PC-3 (cell line): ENCODE measurements at regions not wholly inside any gene's neighbourhood (a gene's known extent, or its start where the extent isn't known, plus 50 kb on each side); places are given as distances from the start of the nearest gene placed in this dataset.

Experiments used
- ATAC-seq: fragments of 200-7000 bp; cut with Tn5 transposase; 2 replicates; pipeline ENCODE4 v1.9.1; 2020; ENCODE audit warnings: mild to moderate bottlenecking, moderate library complexity
- BruUV-seq: library from RNA; stranded (reverse); fragments of 400-500 nt; replicated peaks from 2 replicates; lab custom pipeline; 2021; lab: Mats Ljungman, UMichigan
- CTCF ChIA-PET: fragments of 300-600 bp; sonication (Branson Sonifier 250); formaldehyde crosslinking; loops from one replicate; lab custom pipeline; 2022; ENCODE audit warnings: antibody characterized with exemption; lab: Charles Lee
- POLR2A ChIA-PET: fragments of 300-600 bp; sonication (Branson Sonifier 250); formaldehyde crosslinking; loops from one replicate; lab custom pipeline; 2022; ENCODE audit warnings: antibody characterized with exemption; ENCODE audit not compliant: unreplicated experiment; lab: Charles Lee
- DNase-seq: peaks from one replicate; pipeline ENCODE4 v3.0.0-alpha.2; 2015
- H2AFZ ChIP-seq: fragments of 300-600 bp; sonication (generic); 2 replicates; pipeline ENCODE4 v1.6.0; 2016; ENCODE audit warnings: antibody characterized with exemption, low read length
- H3F3A ChIP-seq: fragments of 300-600 bp; sonication (generic); one replicate; pipeline ENCODE4 v1.6.0; 2017; ENCODE audit warnings: antibody characterized with exemption, low read length, control low read depth, mild to moderate bottlenecking; ENCODE audit not compliant: unreplicated experiment
- H3K27ac ChIP-seq: fragments of 300-600 bp; sonication (generic); 2 replicates; pipeline ENCODE4 v1.5.1; 2016; ENCODE audit warnings: mild to moderate bottlenecking, low read length
- H3K27me3 ChIP-seq: fragments of 300-600 bp; sonication (generic); 2 replicates; pipeline ENCODE4 v1.6.1; 2016; ENCODE audit warnings: low read length, mixed read lengths
- H3K36me3 ChIP-seq: fragments of 300-600 bp; sonication (generic); 2 replicates; pipeline ENCODE4 v1.6.1; 2016; ENCODE audit warnings: low read depth, mixed run types, low read length, mixed read lengths
- H3K4me1 ChIP-seq: fragments of 300-600 bp; sonication (generic); 2 replicates; pipeline ENCODE4 v1.5.1; 2016; ENCODE audit warnings: low read length; ENCODE audit not compliant: insufficient read depth
- H3K4me2 ChIP-seq: fragments of 300-600 bp; sonication (generic); 2 replicates; pipeline ENCODE4 v1.6.0; 2016; ENCODE audit warnings: low read length
- H3K4me3 ChIP-seq: fragments of 300-600 bp; sonication (generic); 2 replicates; pipeline ENCODE4 v1.5.1; 2016; ENCODE audit warnings: mild to moderate bottlenecking, low read length, mixed read lengths
- H3K79me2 ChIP-seq: fragments of 300-600 bp; sonication (generic); 2 replicates; pipeline ENCODE4 v1.6.1; 2017; ENCODE audit warnings: low read length, mixed read lengths
- H3K9ac ChIP-seq: fragments of 300-600 bp; sonication (generic); 2 replicates; pipeline ENCODE4 v1.6.0; 2016; ENCODE audit warnings: mild to moderate bottlenecking, low read length
- H3K9me2 ChIP-seq: fragments of 300-600 bp; sonication (generic); replicated peaks from 2 replicates; pipeline ENCODE4 v1.6.1; 2016; ENCODE audit warnings: mixed run types, low read length, mixed read lengths
- H3K9me3 ChIP-seq: fragments of 300-600 bp; sonication (generic); 2 replicates; pipeline ENCODE4 v1.6.1; 2016; ENCODE audit warnings: low read length, mixed read lengths
- H4K20me1 ChIP-seq: fragments of 300-600 bp; sonication (generic); 2 replicates; pipeline ENCODE4 v1.6.1; 2016; ENCODE audit warnings: low read length, mixed read lengths
- CTCF ChIP-seq: fragments of 300-600 bp; sonication (generic); conservative IDR thresholded peaks from 2 replicates; pipeline ENCODE4 v1.5.1; 2017; ENCODE audit warnings: antibody characterized with exemption, low read depth, mild to moderate bottlenecking, low read length
- EZH2 ChIP-seq: fragments of 300-600 bp; sonication (generic); IDR thresholded peaks from one replicate; pipeline ENCODE4 v1.6.1; 2017; ENCODE audit warnings: antibody characterized with exemption, mild to moderate bottlenecking, low read length; ENCODE audit not compliant: unreplicated experiment
- EZH2phosphoT487 ChIP-seq: fragments of 300-600 bp; sonication (generic); IDR thresholded peaks from 2 replicates; pipeline ENCODE4 v1.6.1; 2018; ENCODE audit warnings: mild to moderate bottlenecking, antibody characterized with exemption, low read length, borderline replicate concordance
- intact Hi-C: fragments of 100-400 bp; cut with micrococcal nuclease; formaldehyde crosslinking; loops from 2 replicates; pipeline ENCODE4 v1.9.0; 2023

DNA sequence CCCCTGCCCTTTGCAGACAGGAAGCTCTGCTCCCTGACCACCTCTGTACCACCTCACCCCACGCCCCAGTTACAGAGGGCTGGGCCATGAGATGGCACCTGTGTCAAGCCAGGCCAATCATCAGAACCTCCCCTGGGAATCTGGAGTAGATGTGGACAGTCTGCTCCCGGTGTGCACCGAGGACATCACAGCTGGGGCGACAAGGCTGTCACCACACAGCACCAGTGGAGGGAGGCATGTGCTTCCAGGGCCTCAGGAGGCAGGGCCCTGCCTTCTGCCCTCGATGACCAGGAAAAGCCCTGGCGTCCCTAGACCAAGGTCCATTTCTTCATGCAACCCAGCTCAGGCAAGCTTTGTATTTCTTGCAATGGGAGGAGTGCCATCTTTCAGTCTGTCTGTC lies 309.5 kb downstream of the CTTN start:
- DNase-seq = no peak
- Histone ChIP-seq H3K4me3 (no peak overlapping the region), H3F3A (no peaks in the 10 kb centered on the region), H3K4me2 (no peak overlapping the region), H3K9me2 (no peaks in the 10 kb centered on the region), H3K36me3 (no peaks in the 10 kb centered on the region), H3K9ac (no peak overlapping the region), H3K27me3 (no peaks in the 10 kb centered on the region), H3K4me1 (no peaks in the 10 kb centered on the region), H3K79me2 (no peaks in the 10 kb centered on the region), H4K20me1 (no peaks in the 10 kb centered on the region), H3K9me3 (no peaks in the 10 kb centered on the region), H2AFZ (no peak overlapping the region), H3K27ac (no peak overlapping the region)
- ChIA-PET POLR2A (no interaction called here), CTCF (no interaction called here)
- intact Hi-C loops = no loop called here
- no peak for TF ChIP-seq EZH2phosphoT487
- TF ChIP-seq CTCF = no peak
- TF ChIP-seq EZH2 = no peak
- no peak for ATAC-seq
- no TSS peak for BruUV-seq

- H3K27ac ChIP-seq = no peak overlapping the region
- H3K4me2 ChIP-seq = no peak overlapping the region
- no peaks in the 10 kb centered on the region for H3K4me1 ChIP-seq
- ChIA-PET POLR2A (no interaction called here), CTCF (no interaction called here)
- no peak overlapping the region for H3K9ac ChIP-seq
- H2AFZ ChIP-seq = no peak overlapping the region
- ATAC-seq (no peak), DNase-seq (no peak)
- intact Hi-C loops = no loop called here
- H4K20me1 ChIP-seq = no peaks in the 10 kb centered on the region
- no peaks in the 10 kb centered on the region for H3K79me2 ChIP-seq
- H3K9me3 ChIP-seq = no peaks in the 10 kb centered on the region
- H3K4me3 ChIP-seq = no peak overlapping the region
- H3K27me3 ChIP-seq = no peaks in the 10 kb centered on the region
- no peaks in the 10 kb centered on the region for H3K9me2 ChIP-seq
- no peaks in the 10 kb centered on the region for H3F3A ChIP-seq
- no TSS peak for BruUV-seq
- TF ChIP-seq EZH2phosphoT487 (no peak), EZH2 (no peak), CTCF (no peak)
- no peaks in the 10 kb centered on the region for H3K36me3 ChIP-seq
Observed at GRCh38 chr11:70709596-70709995, 311.3 kb downstream of the CTTN start.

DNA sequence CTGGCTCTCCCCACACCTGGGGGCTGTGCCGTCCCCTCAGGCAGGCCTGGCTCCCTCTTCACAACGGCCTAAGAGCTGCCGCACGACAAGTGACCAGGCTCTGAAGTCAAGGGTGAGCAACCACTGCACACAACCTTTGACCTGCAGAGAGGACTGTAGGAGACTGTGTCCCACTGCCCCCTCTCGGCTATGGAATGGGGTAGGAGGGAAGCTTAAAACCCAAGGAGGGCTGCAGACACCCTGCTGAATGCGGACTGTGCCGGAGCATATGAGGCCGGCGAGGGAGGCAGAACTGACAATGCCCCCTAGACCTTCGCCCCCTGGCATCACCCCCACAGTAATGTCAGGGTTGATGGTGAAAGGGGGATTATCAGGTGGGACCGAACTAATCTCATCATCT lies 311.9 kb downstream of the CTTN start:
- no peaks in the 10 kb centered on the region for H3K36me3 ChIP-seq
- H4K20me1 ChIP-seq = no peaks in the 10 kb centered on the region
- no peak overlapping the region for H3K4me3 ChIP-seq
- BruUV-seq = no TSS peak
- ChIA-PET POLR2A (no interaction called here), CTCF (no interaction called here)
- H3K27me3 ChIP-seq = no peaks in the 10 kb centered on the region
- no peak overlapping the region for H3K27ac ChIP-seq
- no peaks in the 10 kb centered on the region for H3K79me2 ChIP-seq
- DNase-seq = no peak
- TF ChIP-seq EZH2phosphoT487 (no peak), CTCF (no peak), EZH2 (no peak)
- no peaks in the 10 kb centered on the region for H3K9me3 ChIP-seq
- H3K9ac ChIP-seq = no peak overlapping the region
- no peaks in the 10 kb centered on the region for H3K4me1 ChIP-seq
- no peak overlapping the region for H3K4me2 ChIP-seq
- no peak overlapping the region for H2AFZ ChIP-seq
- no peaks in the 10 kb centered on the region for H3K9me2 ChIP-seq
- ATAC-seq = no peak
- intact Hi-C loops = no loop called here
- no peaks in the 10 kb centered on the region for H3F3A ChIP-seq
